ENCODE measurements at regions not wholly inside any gene's neighbourhood (a gene's known extent, or its start where the extent isn't known, plus 50 kb on each side); places are given as distances from the start of the nearest gene placed in this dataset.

DNA sequence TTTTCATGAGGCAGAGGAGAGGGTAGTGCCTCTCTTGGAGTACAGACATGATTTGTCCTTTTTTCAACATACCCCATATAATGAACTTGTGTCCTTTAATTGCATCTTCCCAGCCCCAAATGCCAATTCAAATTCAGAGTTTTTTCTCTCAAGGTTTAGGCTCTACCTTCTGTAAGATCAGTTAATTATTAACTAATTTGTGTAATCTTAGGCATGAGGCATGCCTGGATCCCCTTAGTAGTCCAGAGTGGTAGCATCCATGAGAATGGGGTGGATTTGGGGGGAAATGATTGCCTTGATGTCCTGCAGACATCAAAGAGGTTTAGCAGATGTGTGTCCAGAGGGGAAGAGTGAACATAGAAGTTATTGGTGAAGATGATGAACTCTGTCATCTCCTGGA lies 533.3 kb downstream of the LRRC70 start:
- Histone ChIP-seq H3K4me3 (no peak overlapping the region), H3K4me2 (ENCODE audit: insufficient read depth, low read length) (no peak overlapping the region), H4K20me1 (replicated peaks; ENCODE audit: control insufficient read depth, insufficient read depth, low read length) (no peaks in the 10 kb centered on the region), H3K9me3 (replicated peaks; ENCODE audit: control insufficient read depth, insufficient read depth, low read depth, low read length) (no peaks in the 10 kb centered on the region), H3K4me1 (replicated peaks in 1 of 2; ENCODE audit: control insufficient read depth in 2 of 2, insufficient read depth in 2 of 2, low read length in 2 of 2) (no peaks in the 10 kb centered on the region), H3K27ac (ENCODE audit: extremely low read depth, low read depth, low read length) (no peak overlapping the region), H3K9me1 (ENCODE audit: control insufficient read depth, insufficient read depth, low read length) (no peaks in the 10 kb centered on the region), H3K79me2 (ENCODE audit: control insufficient read depth, insufficient read depth, low read length) (no peaks in the 10 kb centered on the region), H3K27me3 (ENCODE audit: control insufficient read depth in 2 of 2, insufficient read depth in 2 of 2, low read length in 2 of 2) (no peaks in the 10 kb centered on the region), H2AFZ (ENCODE audit: low read depth, low read length) (no peak overlapping the region), H3K36me3 (ENCODE audit: control insufficient read depth, insufficient read depth, low read length) (no peaks in the 10 kb centered on the region), H3K9ac (ENCODE audit: insufficient read depth in 1 of 2, low read depth in 2 of 2, low read length in 2 of 2) (no peak overlapping the region)
- DNase-seq (ENCODE audit: extremely low read depth in 1 of 4, low spot score in 3 of 4) (no peak), ATAC-seq (no peak), FAIRE-seq (no peak)
- no TSS peak for BruUV-seq (replicated peaks)
- ChIA-PET POLR2A (no interaction called here), CTCF (ENCODE audit: low intra/inter-chr PET ratio) (no interaction called here)
- in situ Hi-C loops (cut with MboI) (no loop called here), intact Hi-C loops (cut with micrococcal nuclease) (no loop called here)
- no peak for TF ChIP-seq SAP30 (IDR thresholded peaks at IDR 0.05; ENCODE audit: borderline replicate concordance, insufficient read depth, low read depth, low read length, poor library complexity, severe bottlenecking)
- no peak for TF ChIP-seq CBX5 (IDR thresholded peaks at IDR 0.05; ENCODE audit: borderline replicate concordance, low read depth)
- no peak for TF ChIP-seq IFI16 (CRISPR knock-in tag; IDR thresholded peaks at IDR 0.05)
- TF ChIP-seq SOX6 (IDR thresholded peaks at IDR 0.05) = no peak
- TF ChIP-seq JUNB (CRISPR knock-in tag; conservative IDR thresholded peaks at IDR 0.05) = no peak
- no peak for TF ChIP-seq RNF219 (CRISPR knock-in tag; IDR thresholded peaks at IDR 0.05)
- no peak for TF ChIP-seq SRSF3 (IDR thresholded peaks at IDR 0.05; ENCODE audit: insufficient read depth, low read length)
- no peak for TF ChIP-seq ZNF12 (CRISPR knock-in tag; IDR thresholded peaks at IDR 0.05)
- TF ChIP-seq ERF (CRISPR knock-in tag; IDR thresholded peaks at IDR 0.05) = no peak
- no peak for TF ChIP-seq ZNF395 (CRISPR knock-in tag; IDR thresholded peaks at IDR 0.05)
- TF ChIP-seq SMARCA5 (IDR thresholded peaks at IDR 0.05) = no peak
- no peak for TF ChIP-seq BRD9 (IDR thresholded peaks at IDR 0.05; ENCODE audit: low read depth, partially characterized antibody)
- TF ChIP-seq PHF21A (IDR thresholded peaks at IDR 0.05; ENCODE audit: borderline replicate concordance, low read depth) = no peak
- TF ChIP-seq ELF4 (CRISPR knock-in tag; IDR thresholded peaks at IDR 0.05) = no peak
- no peak for TF ChIP-seq CEBPG (CRISPR knock-in tag; IDR thresholded peaks at IDR 0.05)
- TF ChIP-seq CEBPG (tag; conservative IDR thresholded peaks at IDR 0.05 in 1 of 2, IDR thresholded peaks at IDR 0.05 in 1 of 2) = no peak
- TF ChIP-seq CREB3L1 (IDR thresholded peaks at IDR 0.05; ENCODE audit: borderline replicate concordance, low read depth) = no peak
- no peak for TF ChIP-seq NR1H2 (CRISPR knock-in tag; IDR thresholded peaks at IDR 0.05)

All from K562 (cell line).